H9 (cell line): ENCODE measurements at regions not wholly inside any gene's neighbourhood (a gene's known extent, or its start where the extent isn't known, plus 50 kb on each side); places are given as distances from the start of the nearest gene placed in this dataset.

Experiments used
- DNase-seq: peaks from one replicate; pipeline ENCODE4 v3.0.0-alpha.2; 2017
- H2AFZ ChIP-seq: one replicate; pipeline ENCODE4 v1.6.1; 2013; ENCODE audit warnings: mild to moderate bottlenecking, low read length, control low read depth, moderate library complexity
- H2AK5ac ChIP-seq: 2 replicates; pipeline ENCODE4 v1.6.1; 2013; ENCODE audit warnings: low read length, control low read depth, mixed read lengths; ENCODE audit not compliant: insufficient read length
- H2BK120ac ChIP-seq: one replicate; pipeline ENCODE4 v1.6.1; 2013; ENCODE audit warnings: low read depth, mild to moderate bottlenecking, low read length, control low read depth, inconsistent platforms; ENCODE audit not compliant: poor library complexity, severe bottlenecking
- H2BK12ac ChIP-seq: 2 replicates; pipeline ENCODE4 v1.6.1; 2013; ENCODE audit warnings: low read length, control low read depth, mixed read lengths, low read depth; ENCODE audit not compliant: insufficient read length
- H2BK15ac ChIP-seq: 2 replicates; pipeline ENCODE4 v1.6.1; 2013; ENCODE audit warnings: low read depth, low read length, control low read depth
- H2BK20ac ChIP-seq: one replicate; pipeline ENCODE4 v1.6.1; 2013; ENCODE audit warnings: low read depth, mild to moderate bottlenecking, low read length, control low read depth, inconsistent platforms; ENCODE audit not compliant: poor library complexity, severe bottlenecking
- H2BK5ac ChIP-seq: 2 replicates; pipeline ENCODE4 v1.6.1; 2013; ENCODE audit warnings: low read length, control low read depth, mixed read lengths; ENCODE audit not compliant: insufficient read length
- H3K14ac ChIP-seq: 2 replicates; pipeline ENCODE4 v1.6.1; 2013; ENCODE audit warnings: low read length, control low read depth; ENCODE audit not compliant: insufficient read depth
- H3K18ac ChIP-seq: 2 replicates; pipeline ENCODE4 v1.6.1; 2013; ENCODE audit warnings: low read depth, mild to moderate bottlenecking, mixed read lengths, low read length, control low read depth; ENCODE audit not compliant: insufficient read length
- H3K23ac ChIP-seq: 2 replicates; pipeline ENCODE4 v1.6.1; 2013; ENCODE audit warnings: low read length, control low read depth, mixed read lengths, low read depth; ENCODE audit not compliant: insufficient read length
- H3K23me2 ChIP-seq: 2 replicates; pipeline ENCODE4 v1.6.1; 2013; ENCODE audit warnings: low read depth, mild to moderate bottlenecking, mixed read lengths, low read length, control low read depth; ENCODE audit not compliant: insufficient read length, poor library complexity, severe bottlenecking
- H3K27ac ChIP-seq: 2 replicates; pipeline ENCODE4 v1.5.1; 2013; ENCODE audit warnings: low read length, control low read depth, mixed read lengths, low read depth; ENCODE audit not compliant: insufficient read length
- H3K27me3 ChIP-seq: 2 replicates; pipeline ENCODE4 v1.6.1; 2013; ENCODE audit warnings: low read length, control low read depth, inconsistent platforms; ENCODE audit not compliant: insufficient read depth
- H3K4ac ChIP-seq: 2 replicates; pipeline ENCODE4 v1.6.1; 2013; ENCODE audit warnings: low read depth, mild to moderate bottlenecking, control low read depth, inconsistent platforms, low read length, moderate library complexity
- H3K4me1 ChIP-seq: 2 replicates; pipeline ENCODE4 v1.6.1; 2013; ENCODE audit warnings: low read length, control low read depth, inconsistent platforms; ENCODE audit not compliant: insufficient read depth
- H3K4me2 ChIP-seq: 2 replicates; pipeline ENCODE4 v1.6.1; 2013; ENCODE audit warnings: low read length, control low read depth, mixed read lengths; ENCODE audit not compliant: insufficient read length, insufficient read depth
- H3K56ac ChIP-seq: 2 replicates; pipeline ENCODE4 v1.6.1; 2013; ENCODE audit warnings: low read depth, mild to moderate bottlenecking, mixed read lengths, low read length, control low read depth; ENCODE audit not compliant: insufficient read length
- H3K79me1 ChIP-seq: 2 replicates; pipeline ENCODE4 v1.6.1; 2013; ENCODE audit warnings: low read depth, mild to moderate bottlenecking, moderate library complexity, low read length, control low read depth, inconsistent platforms; ENCODE audit not compliant: insufficient read depth, poor library complexity, severe bottlenecking
- H3K79me2 ChIP-seq: 2 replicates; pipeline ENCODE4 v1.6.1; 2013; ENCODE audit warnings: low read length, control low read depth, inconsistent platforms; ENCODE audit not compliant: insufficient read depth
- H3K9ac ChIP-seq: 2 replicates; pipeline ENCODE4 v1.6.1; 2013; ENCODE audit warnings: low read length, control low read depth, mixed read lengths; ENCODE audit not compliant: insufficient read length; ENCODE audit errors: extremely low read depth
- H3K9me3 ChIP-seq: one replicate; pipeline ENCODE4 v1.6.1; 2013; ENCODE audit warnings: low read depth, low read length, inconsistent platforms; ENCODE audit not compliant: control insufficient read depth
- H3T11ph ChIP-seq: one replicate; pipeline ENCODE4 v1.6.1; 2013; ENCODE audit warnings: mild to moderate bottlenecking, low read length, control low read depth, inconsistent platforms
- H4K20me1 ChIP-seq: one replicate; pipeline ENCODE4 v1.6.1; 2013; ENCODE audit not compliant: control insufficient read depth, insufficient read length, insufficient read depth
- H4K5ac ChIP-seq: 2 replicates; pipeline ENCODE4 v1.6.1; 2013; ENCODE audit warnings: low read depth, mild to moderate bottlenecking, mixed read lengths, low read length, control low read depth; ENCODE audit not compliant: insufficient read length
- H4K8ac ChIP-seq: replicated peaks from 2 replicates; pipeline ENCODE4 v1.6.1; 2013; ENCODE audit warnings: low read length, control low read depth, mixed read lengths, low read depth; ENCODE audit not compliant: insufficient read length
- H4K91ac ChIP-seq: 2 replicates; pipeline ENCODE4 v1.6.1; 2013; ENCODE audit warnings: low read depth, mild to moderate bottlenecking, moderate library complexity, mixed read lengths, low read length, control low read depth; ENCODE audit not compliant: insufficient read length
- H3K27ac Mint-ChIP-seq, 3 experiments: 2 replicates in 2 of 3; 3 replicates in 1 of 3; pipeline ENCODE4 v1.8.0; 2020 to 2021; ENCODE audit warnings: mixed read lengths in 3 of 3, mild to moderate bottlenecking in 1 of 3, moderate library complexity in 1 of 3
- H3K27me3 Mint-ChIP-seq: 2 replicates; pipeline ENCODE4 v1.8.0; 2021; ENCODE audit warnings: low read depth, mild to moderate bottlenecking, moderate library complexity, mixed read lengths
- H3K36me3 Mint-ChIP-seq, 3 experiments: 2 replicates in 2 of 3; 3 replicates in 1 of 3; pipeline ENCODE4 v1.8.0; 2020 to 2021; ENCODE audit warnings: low read depth in 3 of 3, mixed read lengths in 3 of 3; ENCODE audit not compliant: insufficient read depth in 1 of 3
- H3K4me1 Mint-ChIP-seq, 2 experiments: 2 replicates each; pipeline ENCODE4 v1.8.0; 2020; ENCODE audit warnings: mixed read lengths in 2 of 2
- H3K4me3 Mint-ChIP-seq, 2 experiments: 2 replicates in 1 of 2; 3 replicates in 1 of 2; pipeline ENCODE4 v1.8.0; 2020 to 2021; ENCODE audit warnings: mild to moderate bottlenecking in 2 of 2, mixed read lengths in 2 of 2, moderate library complexity in 1 of 2
- H3K9me3 Mint-ChIP-seq, 2 experiments: 2 replicates in 1 of 2; 3 replicates in 1 of 2; pipeline ENCODE4 v1.8.0; 2020; ENCODE audit warnings: mild to moderate bottlenecking in 2 of 2, mixed read lengths in 2 of 2, moderate library complexity in 1 of 2
- CTCF ChIP-seq: fragments of 200-600 bp; sonication (generic); conservative IDR thresholded peaks from 3 replicates; pipeline ENCODE4 v1.8.0; 2021; ENCODE audit warnings: antibody characterized with exemption, mild to moderate bottlenecking
- WGBS: extraction: QIAGEN DNeasy Blood & Tissue Kit; methylation state at CpG from one replicate; pipeline ENCODE4 v1.1.7; 2013; ENCODE audit warnings: missing lambda C conversion rate, low lambda C conversion rate, mixed read lengths; ENCODE audit not compliant: insufficient read length; ENCODE audit errors: extremely low coverage; 5-methylcytosine and 5-hydroxymethylcytosine counted together

DNA sequence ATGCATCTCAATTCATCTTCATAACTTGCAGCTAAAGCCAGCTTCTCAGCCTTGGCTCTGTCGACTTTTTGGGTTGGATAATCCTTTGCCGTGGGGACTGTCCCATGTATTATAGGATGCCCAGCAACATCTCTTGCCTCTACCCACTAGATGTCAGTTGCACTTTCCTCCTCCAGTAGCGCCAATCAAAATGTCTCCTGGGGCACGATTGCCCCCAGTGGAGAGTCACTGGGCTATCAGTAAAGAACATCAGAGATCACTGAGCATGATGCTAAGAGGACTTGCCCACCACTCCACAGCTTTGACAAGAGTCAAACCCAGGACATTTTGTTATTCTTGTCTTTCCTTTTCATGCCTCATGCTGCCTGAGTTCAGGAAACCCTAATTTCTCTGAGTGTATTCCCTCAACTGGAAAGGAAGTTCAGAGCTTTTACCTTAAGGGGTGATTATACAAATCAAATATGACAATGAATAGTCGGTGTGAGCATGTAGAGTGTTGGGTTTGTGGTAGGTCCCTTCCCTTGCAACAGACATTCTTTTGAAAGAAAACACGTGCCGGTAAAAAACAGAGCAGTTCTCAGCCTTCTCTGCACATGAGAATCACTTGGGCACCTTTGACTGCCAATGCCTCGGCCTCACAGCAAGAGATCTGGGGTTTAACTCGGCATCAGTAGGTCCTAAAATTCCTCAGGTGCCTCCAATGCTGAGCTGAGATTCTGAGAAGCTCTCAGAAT lies 980.6 kb downstream of the VRK1 start:
- Histone ChIP-seq H3K27ac (no peak overlapping the region), H3K9me3 (no peaks in the 10 kb centered on the region), H2BK120ac (no peak overlapping the region), H2BK20ac (no peak overlapping the region), H3K18ac (no peak overlapping the region), H4K20me1 (no peaks in the 10 kb centered on the region), H2AFZ (no peak overlapping the region), H3K23me2 (no peaks in the 10 kb centered on the region), H3K56ac (no peak overlapping the region), H3K79me1 (no peaks in the 10 kb centered on the region), H3K4me1 (no peaks in the 10 kb centered on the region), H2BK5ac (no peak overlapping the region), H4K8ac (no peak overlapping the region), H3T11ph (no peak overlapping the region), H3K79me2 (no peaks in the 10 kb centered on the region), H3K9ac (no peak overlapping the region), H3K23ac (no peak overlapping the region), H2BK15ac (no peak overlapping the region), H3K14ac (no peak overlapping the region), H3K4me2 (no peak overlapping the region), H4K91ac (no peak overlapping the region), H3K4ac (no peak overlapping the region), H4K5ac (no peak overlapping the region), H2AK5ac (no peak overlapping the region), H2BK12ac (no peak overlapping the region), H3K27me3 (no peaks in the 10 kb centered on the region)
- no peak overlapping the region; a peak in 1 of 7 replicates for H3K27ac Mint-ChIP-seq
- H3K9me3 Mint-ChIP-seq: no peaks in the 10 kb centered on the region; a peak in 1 of 5 replicates
- DNase-seq: no peak
- peaks cover 0 to 4% (median 0%) of the 10 kb centered on the region in 3 experiments; a peak in 1 of 7 replicates for H3K36me3 Mint-ChIP-seq
- TF ChIP-seq CTCF: no peak
- H3K4me1 Mint-ChIP-seq: 0 out of 4 replicates have a peak, but pooled peaks cover 2 to 4% of the 10 kb centered on the region in 2 experiments
- H3K4me3 Mint-ChIP-seq: no peak overlapping the region; a peak in 1 of 5 replicates
- no peaks in the 10 kb centered on the region; the same call in 1 of the 2 replicates for H3K27me3 Mint-ChIP-seq
- WGBS: no CpG with 5 or more reads among the region's 9 CpGs
